ENCODE measurements at regions not wholly inside any gene's neighbourhood (a gene's known extent, or its start where the extent isn't known, plus 50 kb on each side); places are given as distances from the start of the nearest gene placed in this dataset.
"Not testable (repeated sequence)": the region's sequence is repeated elsewhere in the genome, so short reads cannot be mapped to it uniquely, and the experiment has no call there.

DNA sequence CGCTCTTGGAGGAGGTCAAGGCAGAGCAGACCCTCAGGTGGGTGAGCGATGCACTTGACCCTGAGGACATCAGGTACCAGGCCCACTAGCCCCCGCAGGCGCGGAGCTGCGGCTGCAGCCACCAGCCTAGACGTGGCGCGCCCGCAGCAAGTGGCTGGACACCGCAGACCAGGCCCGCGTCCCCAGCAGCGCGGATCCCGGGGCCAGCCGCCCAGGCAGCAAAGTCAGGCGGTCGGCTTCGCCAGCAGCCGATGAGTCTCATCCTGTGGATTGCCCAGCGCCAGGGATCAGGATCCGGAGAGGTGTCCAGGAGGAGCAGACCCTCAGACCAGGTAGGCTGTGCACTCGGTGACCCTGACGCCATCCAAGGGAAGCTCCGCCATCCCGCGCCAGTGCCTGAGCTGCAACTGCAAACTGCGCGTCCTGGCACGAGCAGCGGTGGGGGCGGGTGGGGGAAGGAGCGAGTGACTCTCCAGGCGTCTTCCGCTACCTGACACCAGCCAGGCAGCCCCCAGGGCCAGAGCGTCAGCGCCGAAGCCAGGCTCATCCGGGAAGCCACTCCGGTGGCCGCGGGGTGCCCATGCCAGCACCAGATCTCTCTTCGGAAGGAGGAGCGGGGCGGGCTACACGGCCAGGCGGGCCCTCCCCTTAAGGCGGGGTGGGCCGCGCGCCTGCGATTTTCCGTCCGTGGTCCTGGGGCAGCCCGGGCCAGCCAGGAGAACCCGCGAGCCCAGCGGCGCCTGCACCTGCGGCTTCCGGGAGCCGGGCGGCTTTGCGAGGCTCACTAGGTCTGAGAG lies 92.6 kb upstream of the THOC3 start:
- DNase-seq = peak in 1 of 2 donors; percentile 34

DNA sequence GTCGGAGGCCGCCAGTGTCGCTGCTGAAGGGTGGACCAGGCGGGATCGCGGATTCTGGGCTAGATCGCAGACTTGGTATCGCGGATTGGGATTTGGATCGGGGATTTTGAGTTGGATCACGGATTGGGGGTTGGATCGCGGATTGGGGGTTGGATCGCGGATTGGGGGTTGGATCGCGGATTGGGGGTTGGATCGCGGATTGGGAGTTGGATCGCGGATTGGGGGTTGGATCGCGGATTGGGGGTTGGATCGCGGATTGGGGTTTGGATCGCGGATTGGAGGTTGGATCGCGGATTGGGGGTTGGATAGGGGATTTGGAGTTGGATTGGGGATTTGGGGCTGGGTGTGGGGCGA lies 93.1 kb upstream of the THOC3 start:
- DNase-seq = not testable (repeated sequence)

DNA sequence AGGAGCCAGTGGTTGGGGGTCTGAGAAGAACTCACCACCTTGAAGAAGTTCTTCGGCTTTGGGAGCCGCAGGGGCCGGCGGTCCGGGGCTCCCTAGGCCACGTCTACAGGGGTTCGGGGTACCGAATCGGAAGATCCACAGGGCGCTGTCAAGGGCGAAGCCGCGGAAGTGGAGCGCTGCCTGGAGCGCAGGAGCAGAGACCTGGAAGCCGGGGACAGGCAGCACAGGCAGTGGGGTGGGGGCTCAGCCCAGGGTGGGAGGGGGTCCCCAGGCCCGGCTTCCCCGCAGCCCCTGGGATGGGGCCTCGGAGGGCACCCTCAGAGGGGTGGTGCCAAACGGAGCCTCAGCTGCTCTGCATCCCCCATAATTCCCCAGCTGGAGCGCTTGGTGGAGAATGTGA lies 93.5 kb upstream of the THOC3 start:
- DNase-seq = not testable (repeated sequence)

DNA sequence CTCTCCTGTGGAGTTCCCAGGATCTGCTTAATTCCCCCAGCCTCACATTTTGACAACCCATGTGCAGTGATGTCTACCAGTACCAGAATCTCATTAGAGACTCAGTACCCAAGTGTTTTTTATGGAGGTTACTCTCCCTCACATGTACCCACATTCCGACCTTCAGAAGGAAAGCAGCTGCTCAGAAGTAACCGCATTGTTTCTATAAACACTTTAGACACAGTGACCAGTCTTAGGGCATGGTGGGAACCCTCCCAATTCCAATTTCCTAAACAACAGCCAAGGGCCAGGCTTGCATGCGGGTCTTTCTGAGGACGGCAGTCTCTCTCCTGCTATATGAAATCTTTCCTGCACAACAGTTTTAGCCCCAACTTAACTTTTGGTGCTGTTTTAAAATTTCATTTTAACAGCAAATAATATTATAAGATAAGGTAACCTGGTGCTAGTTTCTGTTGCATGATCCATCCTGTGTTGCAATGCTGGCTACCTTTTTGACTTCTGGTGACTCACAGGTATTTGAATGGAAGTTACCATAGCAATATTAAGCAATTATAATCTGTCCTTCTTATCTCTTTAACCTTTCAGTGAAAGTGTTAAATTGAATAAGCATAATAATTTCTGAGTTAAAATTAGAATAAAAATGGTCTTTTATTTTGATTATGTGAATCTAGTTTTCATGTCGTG lies 98.3 kb upstream of the THOC3 start:
- DNase-seq = not testable (repeated sequence)

DNA sequence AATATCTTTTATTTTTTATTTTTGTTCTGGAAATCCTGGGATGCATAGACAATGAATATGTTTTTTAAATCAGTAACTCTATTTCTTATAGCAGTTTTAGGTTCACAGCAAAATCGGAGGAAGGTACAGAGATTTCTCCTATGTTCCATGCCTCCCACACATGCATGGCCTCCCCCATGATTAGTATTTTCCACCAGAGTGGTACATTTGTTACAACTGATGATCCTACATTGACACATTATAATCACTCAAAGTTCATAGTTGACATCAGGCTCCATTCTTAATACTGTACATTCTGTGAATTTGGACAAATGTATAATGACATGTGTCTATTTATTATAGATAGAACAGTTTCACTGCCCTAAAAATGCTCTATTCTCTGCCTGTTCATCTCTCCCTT lies 99.0 kb upstream of the THOC3 start:
- DNase-seq = not testable (repeated sequence)

DNA sequence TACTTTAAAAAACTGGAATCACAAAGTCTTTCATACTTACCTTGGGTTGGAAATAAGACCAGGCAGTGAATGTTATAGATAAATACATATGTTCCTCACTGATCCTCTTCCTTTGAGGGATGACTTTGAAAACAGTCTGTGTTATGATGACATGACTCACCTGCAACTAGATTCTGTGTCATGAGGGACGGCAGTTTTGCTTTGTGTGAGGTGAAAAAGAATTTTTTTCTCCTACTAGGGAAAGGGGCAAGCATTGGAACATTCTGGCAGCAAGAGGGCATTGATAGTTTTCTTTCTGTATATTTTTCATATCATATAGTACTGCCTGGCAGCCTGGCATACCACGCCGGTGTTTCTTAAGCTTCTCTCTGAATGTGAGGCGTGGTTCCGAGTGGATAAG lies 99.8 kb upstream of the THOC3 start:
- not testable (repeated sequence) for DNase-seq

DNA sequence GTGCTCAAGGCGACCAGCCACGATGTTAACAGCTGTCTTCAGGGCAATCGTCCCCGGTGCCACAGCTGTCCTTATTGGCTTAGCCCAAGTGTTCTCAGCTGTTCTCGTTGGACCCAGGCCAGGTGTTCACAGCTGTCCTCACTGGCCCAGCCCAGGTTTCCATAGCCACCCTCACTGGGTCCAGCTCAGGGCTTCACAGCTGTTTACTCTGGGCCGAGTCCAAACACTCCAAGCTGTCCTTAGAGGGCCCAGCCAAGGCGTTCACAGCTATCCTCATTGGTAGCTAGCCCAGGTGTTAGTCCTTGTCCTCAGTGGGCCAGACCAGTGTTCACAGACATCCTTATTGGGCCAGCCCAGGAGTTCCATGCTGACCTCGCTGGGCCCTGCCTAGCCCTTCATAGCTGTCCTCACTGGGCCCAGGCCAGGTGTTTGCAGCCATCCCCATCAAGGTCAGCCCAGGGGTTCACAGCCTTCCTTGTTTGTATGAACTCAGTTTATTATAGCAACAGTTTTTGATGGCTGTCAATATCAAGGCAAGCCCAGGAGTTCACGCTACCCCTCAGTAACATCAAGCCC lies 106.0 kb upstream of the THOC3 start:
- DNase-seq = not testable (repeated sequence)

DNA sequence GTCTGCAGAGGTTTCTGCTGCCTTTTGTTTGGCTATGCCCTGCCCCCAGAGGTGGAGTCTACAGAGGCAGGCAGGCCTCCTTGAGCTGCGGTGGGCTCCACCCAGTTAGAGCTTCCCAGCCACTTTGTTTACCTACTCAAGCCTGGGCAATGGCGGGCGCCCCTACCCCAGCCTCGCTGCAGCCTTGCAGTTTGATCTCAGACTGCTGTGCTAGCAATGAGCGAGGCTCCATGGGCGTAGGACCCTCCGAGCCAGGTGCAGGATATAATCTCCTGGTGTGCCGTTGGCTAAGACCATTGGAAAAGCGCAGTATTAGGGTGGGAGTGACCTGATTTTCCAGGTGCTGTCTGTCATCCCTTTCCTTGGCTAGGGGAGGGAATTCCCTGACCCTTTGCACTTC lies 115.6 kb upstream of the THOC3 start:
- DNase-seq = not testable (repeated sequence)

DNA sequence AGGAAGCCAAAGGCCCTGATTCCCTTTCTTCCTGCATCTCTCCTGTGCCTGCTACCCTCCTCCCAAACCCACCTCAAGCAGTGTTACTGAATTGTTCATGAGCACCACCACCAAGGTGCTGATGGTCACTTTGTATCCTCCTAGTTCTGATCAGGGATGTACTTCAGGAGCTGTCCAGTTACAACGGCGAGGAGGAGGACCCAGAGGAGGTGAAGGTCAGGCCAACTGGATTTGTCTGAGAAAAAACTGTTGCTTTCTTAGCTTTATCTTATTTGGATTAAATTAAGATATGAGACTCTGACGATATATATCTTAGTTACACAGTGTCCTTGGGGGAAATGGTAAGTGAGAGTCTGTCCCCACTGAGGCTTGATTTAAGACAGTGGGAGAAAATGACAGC lies 135.0 kb upstream of the THOC3 start:
- DNase-seq = not testable (repeated sequence)

DNA sequence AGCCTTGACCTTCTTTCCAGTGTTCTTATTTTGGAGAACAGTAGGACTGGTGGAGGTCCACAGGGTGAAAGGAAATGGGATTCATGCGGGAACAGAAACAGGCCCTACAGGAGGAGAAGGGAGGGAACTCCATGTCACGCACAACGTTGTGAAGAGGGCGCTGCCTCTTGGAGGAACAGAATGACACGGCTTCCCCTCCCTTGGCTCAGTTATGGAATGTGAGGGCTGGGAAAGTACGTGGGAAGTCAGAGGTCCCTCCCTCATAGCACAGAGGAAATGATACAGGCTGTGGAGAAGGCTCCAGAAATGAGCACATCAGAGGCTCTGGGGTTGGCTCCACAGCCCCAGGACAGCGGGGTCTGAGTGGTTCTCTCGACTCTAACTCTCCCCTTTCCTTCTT lies 125.3 kb upstream of the SIMC1 start:
- not testable (repeated sequence) for DNase-seq

DNA sequence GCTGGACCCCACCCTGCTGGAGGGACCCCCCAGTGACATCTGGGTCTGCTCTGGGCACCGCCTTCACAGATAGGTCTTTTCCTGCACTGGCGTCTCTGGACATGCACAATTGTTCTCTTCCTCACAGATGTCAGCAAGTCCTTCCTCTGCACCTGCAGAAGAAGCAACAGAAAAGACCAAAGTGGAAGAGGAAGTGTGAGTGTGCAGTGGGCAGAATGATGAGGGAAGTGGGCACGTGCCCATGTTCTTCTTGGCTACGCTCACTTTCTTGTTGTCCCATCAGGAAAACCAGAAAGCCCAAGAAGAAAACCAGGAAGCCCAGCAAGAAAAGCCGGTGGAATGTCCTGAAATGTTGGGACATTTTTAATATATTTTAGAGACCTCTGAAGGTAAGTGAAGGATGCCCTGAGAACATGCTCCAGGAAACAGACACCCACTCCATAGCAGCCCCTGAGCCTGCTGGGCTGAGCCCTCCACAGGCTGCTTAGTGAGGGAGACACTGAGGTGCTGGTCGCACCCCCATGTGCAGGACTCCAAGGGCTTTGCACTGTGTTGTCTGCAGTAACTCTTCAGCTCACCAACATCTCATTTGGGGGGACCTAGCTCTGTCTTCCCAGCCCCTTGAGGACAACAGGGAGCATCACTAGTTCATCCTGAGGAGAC lies 124.4 kb upstream of the SIMC1 start:
- DNase-seq = not testable (repeated sequence)

DNA sequence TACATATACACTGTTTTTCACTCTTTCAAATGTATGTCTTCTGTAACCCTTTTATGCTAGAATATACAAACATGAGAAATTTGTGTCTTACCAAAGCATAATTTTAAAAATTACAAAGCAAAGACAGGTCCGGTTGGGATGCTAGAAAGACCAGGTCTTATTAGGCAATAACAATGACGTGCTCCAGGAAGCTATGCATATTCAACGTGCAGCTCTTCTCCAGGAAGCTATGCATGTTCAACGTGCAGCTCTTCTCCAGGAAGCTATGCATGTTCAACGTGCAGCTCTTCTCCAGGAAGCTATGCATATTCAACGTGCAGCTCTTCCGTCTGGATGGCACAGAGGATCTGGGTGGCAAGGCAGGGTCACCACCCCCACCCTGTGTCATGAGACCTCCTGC lies 123.4 kb upstream of the SIMC1 start:
- not testable (repeated sequence) for DNase-seq

DNA sequence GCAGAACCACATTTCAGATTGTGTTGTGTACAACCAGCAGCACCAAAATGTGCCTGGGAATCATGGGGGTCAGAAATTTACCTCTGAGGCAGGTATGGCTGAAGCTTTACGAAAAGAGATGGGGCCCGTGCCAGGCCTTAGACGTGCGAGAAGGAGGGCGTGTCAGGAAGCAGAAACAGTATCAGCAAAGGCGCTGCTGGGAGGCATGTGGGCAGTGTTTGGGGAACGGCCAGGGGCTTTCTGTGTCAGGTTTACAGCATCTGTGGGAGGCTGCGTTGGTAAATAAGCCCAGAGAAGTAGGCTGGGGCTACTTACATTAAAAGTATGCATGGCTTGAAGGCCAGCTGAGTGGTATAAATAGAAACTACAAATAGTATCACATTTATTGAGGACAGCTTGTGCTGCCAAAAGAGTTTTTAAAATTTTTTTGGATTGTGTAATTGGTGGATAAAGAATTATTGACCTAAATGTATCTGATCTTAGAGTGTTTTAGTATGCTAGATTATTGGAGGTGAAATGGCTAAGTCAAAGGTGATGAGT lies 120.5 kb upstream of the SIMC1 start:
- not testable (repeated sequence) for DNase-seq

DNA sequence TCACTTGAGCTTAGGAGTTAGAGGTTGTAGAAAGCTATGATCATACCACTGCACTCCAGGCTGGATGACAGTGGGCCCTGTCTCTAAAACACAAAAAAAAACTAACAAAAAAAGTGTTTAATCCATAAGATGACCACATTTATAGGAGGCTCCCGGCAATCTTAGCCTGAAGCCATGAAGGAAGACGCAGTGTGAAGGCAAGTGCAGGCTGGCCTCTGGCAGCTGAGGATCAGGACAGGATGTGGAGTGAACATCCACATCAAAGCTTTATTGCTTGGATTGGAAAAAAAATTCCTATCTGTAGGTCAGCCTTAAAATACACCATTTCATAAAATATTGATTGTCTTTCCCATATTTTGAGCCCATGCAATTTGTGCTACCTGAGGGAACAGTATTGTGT lies 115.9 kb upstream of the SIMC1 start:
- DNase-seq = not testable (repeated sequence)

DNA sequence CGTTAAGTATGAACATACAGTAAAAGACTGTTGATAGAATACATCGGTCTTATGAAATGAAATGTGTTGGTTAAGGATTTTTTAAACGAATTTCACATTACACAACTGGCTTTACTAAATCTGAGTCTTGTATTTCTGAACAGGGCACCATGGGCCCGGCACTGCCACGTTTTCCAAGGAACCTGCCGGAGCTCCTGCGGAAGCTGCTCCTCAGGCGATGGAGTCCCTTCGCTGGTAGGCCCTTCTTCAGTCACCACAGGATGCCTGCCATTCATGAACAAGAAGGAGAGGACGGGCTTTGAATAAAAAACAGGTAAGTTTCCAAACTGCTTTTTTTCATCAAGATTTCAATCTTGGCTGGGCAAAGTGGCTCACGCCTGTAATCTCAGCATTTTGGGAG lies 114.1 kb upstream of the SIMC1 start:
- not testable (repeated sequence) for DNase-seq

DNA sequence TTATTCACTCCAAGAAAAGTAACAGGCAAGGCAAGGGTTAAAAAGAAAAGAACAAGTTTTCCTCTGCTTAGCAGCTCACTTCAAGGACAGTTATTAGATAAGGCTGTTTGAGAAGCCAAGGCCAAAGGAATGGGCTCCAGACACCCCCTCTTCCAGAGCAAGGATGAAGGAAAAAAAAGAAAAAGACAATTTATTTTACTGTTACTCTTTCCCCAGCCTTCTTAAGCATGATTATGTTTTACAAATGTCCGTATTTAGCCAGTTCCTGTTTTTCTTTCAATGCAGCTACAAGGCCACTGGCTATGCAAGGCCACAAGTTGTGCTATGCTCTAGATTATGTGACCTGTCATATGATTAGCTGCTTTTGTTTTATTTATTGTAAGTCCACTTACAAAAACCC lies 106.5 kb upstream of the SIMC1 start:
- DNase-seq = no peak

DNA sequence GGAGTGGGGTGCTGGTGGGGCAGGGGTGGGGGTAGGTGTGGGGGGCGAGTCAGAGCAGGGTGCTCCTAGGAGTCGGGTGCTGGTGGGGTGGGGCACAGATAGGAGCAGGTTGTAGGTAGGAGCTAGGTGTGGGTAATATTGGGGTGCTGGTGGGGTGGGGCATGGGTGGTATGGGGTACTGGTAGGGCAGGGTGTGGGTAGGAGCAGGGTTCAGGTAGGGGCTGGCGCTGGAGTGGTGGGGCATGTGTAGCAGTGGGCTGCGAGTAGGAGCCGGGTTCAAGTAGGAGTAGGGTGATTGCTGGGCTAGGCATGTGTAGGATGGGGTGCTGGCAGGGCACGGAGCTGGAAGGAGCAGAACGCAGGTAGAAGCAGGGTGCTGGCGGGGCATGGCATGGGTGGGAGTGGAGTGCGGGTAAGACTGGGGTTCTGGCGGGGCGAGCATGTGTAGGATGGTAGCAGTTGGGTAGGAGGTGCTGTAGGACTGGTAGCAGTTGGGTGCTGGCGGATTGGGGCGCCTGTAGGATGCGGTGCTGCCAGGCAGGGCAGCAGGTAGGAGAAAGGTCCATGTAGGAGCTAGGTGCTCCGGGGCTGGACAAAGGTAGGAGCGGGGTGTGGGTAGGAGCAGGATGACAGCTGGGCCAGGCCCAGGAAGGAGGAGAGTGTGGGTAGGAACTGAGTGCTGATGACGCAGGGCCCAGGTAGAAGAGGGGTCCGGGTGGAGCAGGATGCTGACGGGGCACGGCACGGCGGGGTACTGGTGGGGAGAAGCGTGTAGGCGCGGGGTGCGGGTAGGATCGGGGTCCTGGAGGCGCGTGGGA lies 105.5 kb upstream of the SIMC1 start:
- no peak for DNase-seq

DNA sequence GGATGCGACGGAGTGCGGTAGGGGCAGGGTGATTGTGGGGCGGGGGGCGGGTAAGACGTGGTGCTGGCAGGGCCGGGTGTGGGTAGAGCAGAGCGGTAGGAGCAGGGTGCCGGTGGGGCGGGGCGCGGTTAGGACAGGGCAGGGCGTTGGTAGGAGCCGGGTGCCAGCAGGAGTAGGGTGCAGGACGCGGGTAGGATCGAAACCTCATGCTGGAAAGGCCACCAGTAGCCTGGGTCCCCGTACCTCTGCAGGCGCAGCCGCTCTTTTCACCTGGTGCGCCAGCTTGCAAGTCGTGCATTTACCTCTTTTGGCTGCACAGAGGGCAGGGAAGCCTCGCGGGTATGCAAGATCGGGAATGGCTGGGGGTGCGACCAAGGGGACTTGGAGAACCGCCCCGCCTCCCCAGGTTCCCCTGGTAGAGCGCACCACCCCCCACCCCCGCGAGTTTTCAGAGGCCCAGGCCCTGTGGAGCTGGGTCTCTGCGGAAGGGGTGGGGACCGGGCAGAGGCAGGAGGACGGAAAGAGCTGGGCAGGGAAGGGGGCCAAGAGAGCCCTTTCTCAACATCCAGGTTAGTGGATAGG lies 104.8 kb upstream of the SIMC1 start:
- DNase-seq = peak in 1 of 2 donors; percentile 8

DNA sequence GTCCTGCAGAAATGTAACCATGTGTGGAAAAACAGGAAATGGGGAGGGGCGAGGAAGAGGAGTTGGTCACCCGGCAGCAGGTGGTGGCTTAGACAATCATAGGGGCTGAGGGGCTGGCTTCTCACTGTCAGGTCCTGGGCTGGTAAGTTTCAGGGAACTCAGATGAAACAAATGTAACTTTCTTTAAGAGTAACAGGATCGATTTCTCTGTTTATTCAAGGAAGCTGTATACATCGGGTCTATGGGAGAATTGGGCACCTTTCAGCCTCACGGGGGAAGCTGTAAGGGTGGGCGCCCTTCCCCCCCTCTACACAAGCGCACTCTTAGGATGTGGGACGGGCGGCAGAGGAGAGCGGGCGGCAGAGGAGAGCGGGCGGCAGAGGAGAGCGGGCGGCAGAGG lies 104.3 kb upstream of the SIMC1 start:
- DNase-seq = no peak

DNA sequence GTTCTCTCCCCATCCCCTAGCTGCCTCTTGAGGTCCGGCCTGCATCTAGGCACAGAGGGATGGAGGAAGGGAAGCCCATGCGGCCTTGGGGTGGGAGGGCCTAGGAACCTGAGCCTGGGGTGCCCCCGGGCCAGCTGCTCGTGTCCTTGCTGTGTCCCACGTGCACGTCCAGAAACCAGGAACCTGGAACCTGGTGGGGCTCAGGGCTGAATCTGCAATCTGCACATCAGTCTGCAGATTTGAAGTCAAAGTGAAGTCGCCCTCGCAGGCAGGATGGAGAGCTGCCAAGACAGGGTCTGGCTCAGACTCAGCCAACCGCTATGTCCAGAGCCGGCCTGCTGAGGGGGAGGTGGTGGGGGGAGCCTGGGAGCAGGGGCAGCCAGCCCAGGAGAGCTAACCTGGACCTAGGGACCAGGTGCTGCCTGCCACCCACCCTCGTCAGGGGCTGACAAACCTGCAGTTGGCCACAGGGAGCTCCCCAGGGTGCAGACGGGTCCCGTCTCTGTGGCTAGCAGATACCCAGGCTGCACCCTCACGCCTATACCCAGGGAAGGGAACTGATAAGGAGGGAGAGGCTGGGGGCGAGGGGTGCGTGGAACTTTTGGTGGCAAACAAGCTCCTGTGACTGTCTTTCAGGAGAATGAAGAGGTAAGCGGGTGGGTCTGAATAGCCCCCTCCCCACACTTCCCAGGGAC lies 103.5 kb upstream of the SIMC1 start:
- no peak for DNase-seq

DNA sequence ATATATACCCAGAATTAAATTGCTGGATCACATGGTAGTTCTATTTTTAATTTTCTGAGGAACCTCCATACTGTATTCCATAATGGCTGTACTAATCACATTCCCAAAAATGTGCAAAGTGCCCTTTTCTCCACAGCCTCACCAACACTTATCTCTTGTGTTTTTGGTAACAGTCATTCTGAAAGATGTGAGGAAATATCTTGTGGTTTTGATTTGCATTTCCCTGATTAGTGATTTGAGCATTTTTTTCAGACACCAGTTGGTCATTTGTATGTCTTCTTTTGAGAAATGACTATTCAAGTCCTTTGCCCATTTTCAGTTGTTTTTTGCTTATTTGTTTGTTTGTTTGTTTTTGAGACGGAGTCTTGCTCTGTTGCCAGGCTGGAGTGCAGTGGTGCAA lies 98.1 kb upstream of the SIMC1 start:
- DNase-seq = not testable (repeated sequence)

Measured in CD4-positive, alpha-beta T cell treated with Interferon alpha-2 for 1 hour (primary cell).